Bronchial epithelial cell (primary cell): ENCODE measurements at regions not wholly inside any gene's neighbourhood (a gene's known extent, or its start where the extent isn't known, plus 50 kb on each side); places are given as distances from the start of the nearest gene placed in this dataset.

ENCODE experiments used
- DNase-seq: peaks from one replicate; pipeline ENCODE4 v3.0.0-alpha.2; 2010; ENCODE audit warnings: low read depth
- FAIRE-seq: peaks from 2 replicates; lab custom pipeline; 2011; peaks lifted over from hg19 to GRCh38; lab: Jason Lieb, UNC
- H3K27me3 ChIP-seq: 2 replicates; pipeline ENCODE4 v1.5.1; 2011; ENCODE audit warnings: low read length; ENCODE audit not compliant: control insufficient read depth, insufficient read depth
- H3K36me3 ChIP-seq: 2 replicates; pipeline ENCODE4 v1.5.1; 2011; ENCODE audit warnings: low read length; ENCODE audit not compliant: control insufficient read depth, insufficient read depth
- H3K4me3 ChIP-seq: 2 replicates; pipeline ENCODE4 v1.5.1; 2011; ENCODE audit warnings: mild to moderate bottlenecking, low read depth, low read length, control low read depth
- CTCF ChIP-seq: IDR thresholded peaks from 2 replicates; pipeline ENCODE4 v1.5.1; 2011; ENCODE audit warnings: mild to moderate bottlenecking, moderate library complexity, low read length, control low read depth, inconsistent platforms; ENCODE audit not compliant: insufficient read depth, severe bottlenecking

GRCh38 chr2:181787310-181788048, 104.1 kb upstream of the ITPRID2 start:
- H3K27me3 ChIP-seq, result no peaks in the 10 kb centered on the region
- H3K4me3 ChIP-seq, result no peak overlapping the region
- H3K36me3 ChIP-seq, result no peaks in the 10 kb centered on the region
- no peak for TF ChIP-seq CTCF
- DNase-seq, result peak; percentile 75
- no peak for FAIRE-seq

DNA sequence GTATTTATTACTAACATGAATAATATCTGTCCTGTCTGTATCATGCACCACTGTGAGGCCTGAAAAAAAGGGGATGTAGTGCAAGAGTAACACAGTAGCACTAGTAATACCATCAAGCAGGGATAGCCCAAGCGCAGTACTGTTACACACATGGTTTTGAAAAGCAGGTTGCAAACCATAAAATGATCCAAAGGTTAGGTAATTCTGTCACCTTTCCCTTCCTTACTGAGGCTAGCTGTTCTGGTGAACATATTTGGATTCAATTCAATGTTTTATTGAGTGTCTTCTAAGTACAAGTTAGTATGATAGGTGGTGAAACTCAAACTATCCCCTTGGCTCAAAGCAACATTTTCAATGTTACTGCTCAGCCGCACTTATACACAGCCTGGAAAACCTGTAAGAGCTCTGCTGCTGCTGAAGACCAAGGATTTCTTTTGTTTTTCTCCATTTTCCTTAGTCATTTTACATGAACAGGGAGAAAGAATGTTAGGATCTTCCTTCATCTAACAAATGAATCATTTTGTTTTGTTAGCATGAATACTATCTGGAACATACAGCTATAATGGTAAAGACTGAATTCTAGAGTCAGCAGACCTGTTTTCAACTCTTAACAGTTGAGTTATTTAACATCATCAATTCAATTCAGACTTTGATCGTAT, 102.5 kb upstream of the ITPRID2 start:
- Histone ChIP-seq H3K36me3 (no peaks in the 10 kb centered on the region), H3K27me3 (no peaks in the 10 kb centered on the region), H3K4me3 (no peak overlapping the region)
- FAIRE-seq, result no peak
- TF ChIP-seq CTCF, result no peak
- peak; percentile 78 for DNase-seq

DNA sequence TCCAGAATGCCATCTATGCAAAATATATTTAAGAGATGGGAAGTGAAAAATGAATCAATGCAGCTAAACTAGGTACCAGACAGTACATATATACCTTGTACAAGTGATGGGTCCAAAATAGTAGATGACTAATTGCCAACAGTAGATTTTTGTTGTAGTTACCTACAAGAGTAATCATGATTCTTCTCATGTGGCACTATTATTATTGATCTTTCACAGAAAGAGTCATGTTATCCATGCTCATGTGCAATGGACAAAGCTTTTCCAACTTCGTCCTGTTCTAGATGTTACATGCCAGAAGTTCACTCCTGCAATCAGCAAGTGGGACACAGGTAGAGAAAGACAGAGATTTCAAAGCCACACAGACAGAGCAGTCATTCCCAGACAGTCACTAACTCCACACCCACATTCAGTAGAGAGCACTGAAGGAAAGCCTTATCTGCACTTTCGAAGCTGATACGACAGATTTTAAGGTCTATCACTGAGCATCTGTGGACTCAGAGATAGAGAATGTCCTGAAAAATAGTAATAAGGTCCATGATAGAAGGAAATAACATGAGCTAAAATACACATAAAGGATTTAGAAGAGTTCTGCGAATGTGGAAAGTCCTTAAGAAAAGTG, 101.6 kb upstream of the ITPRID2 start:
- DNase-seq (peak; percentile 73), FAIRE-seq (no peak)
- TF ChIP-seq CTCF, result no peak
- Histone ChIP-seq H3K36me3 (no peaks in the 10 kb centered on the region), H3K27me3 (no peaks in the 10 kb centered on the region), H3K4me3 (no peak overlapping the region)

DNA sequence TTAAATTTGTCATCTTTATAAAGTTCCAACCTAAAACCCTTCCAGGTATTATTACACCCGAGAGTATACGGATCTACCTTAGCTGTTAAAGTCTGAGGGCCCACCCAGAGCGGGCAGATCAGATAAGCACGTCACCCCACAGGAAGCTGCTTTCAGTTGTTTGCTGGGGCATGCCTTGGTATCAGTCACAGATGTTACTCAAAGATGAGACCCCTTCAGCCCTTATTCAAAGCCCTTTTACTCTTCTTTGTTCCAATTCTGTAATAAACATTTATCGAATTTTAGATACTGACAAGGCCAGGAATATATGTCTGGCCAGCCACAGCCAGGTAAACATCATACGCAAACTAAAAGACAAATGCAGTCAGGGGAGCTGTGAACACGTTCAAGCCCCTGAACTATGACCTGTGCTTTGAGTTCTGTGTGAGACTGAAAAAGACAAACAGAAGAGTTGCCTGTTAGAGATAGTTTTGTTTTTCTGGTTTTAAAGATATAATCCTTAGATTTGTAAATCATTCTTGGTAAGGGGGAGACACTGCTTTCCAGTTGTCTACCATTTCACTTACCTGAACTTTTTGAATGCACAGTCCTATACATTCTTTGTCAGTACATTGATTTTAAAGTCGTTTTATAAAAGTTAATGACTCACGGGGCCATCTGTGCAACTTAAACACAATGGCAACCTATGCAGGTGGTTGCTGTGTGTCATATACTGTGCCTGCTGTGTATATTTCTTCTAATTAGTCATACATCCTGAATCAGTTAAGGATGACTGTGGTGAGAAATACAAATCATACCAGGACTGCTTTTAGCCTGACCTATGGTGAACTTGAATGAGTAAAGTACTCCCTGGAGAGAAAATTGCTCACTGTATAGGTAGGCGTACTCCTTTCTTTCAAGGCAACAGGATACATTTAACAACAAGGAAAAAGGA, 100.5 kb upstream of the ITPRID2 start:
- H3K4me3 ChIP-seq, result no peak overlapping the region
- H3K27me3 ChIP-seq, result no peaks in the 10 kb centered on the region
- peak; percentile 43 for FAIRE-seq
- DNase-seq, result peak; percentile 100
- no peaks in the 10 kb centered on the region for H3K36me3 ChIP-seq
- TF ChIP-seq CTCF, result no peak

- DNase-seq (no peak), FAIRE-seq (no peak)
- no peak overlapping the region for H3K4me3 ChIP-seq
- no peaks in the 10 kb centered on the region for H3K27me3 ChIP-seq
- no peak for TF ChIP-seq CTCF
- no peaks in the 10 kb centered on the region for H3K36me3 ChIP-seq
Observed at GRCh38 chr2:181792906-181793305, 98.6 kb upstream of the ITPRID2 start.
